Vagina (tissue), 2 donors: ENCODE measurements at regions not wholly inside any gene's neighbourhood (a gene's known extent, or its start where the extent isn't known, plus 50 kb on each side); places are given as distances from the start of the nearest gene placed in this dataset.

Source experiments
- POLR2A ChIP-seq, 2 donors: fragments of 450-650 bp; IDR thresholded peaks; one replicate each; pipeline ENCODE4 v1.6.1; 2017; ENCODE audit warnings: antibody characterized with exemption in 2 of 2, mild to moderate bottlenecking in 2 of 2, moderate library complexity in 2 of 2
- TF ChIP-seq, protein P1 (sequence below), 3 experiments: fragments of 450-650 bp in 2 of 3; fragments of 200-600 bp in 1 of 3; sonication (generic) in 1 of 3; IDR thresholded peaks; one replicate each; pipeline ENCODE4 v1.5.1; 2017 to 2019; ENCODE audit warnings: antibody characterized with exemption in 3 of 3, mild to moderate bottlenecking in 2 of 3, moderate library complexity in 2 of 3

GRCh38 chr1:193413376-193413775 is 227.0 kb upstream of the B3GALT2 start:
- TF ChIP-seq, protein P1, sequence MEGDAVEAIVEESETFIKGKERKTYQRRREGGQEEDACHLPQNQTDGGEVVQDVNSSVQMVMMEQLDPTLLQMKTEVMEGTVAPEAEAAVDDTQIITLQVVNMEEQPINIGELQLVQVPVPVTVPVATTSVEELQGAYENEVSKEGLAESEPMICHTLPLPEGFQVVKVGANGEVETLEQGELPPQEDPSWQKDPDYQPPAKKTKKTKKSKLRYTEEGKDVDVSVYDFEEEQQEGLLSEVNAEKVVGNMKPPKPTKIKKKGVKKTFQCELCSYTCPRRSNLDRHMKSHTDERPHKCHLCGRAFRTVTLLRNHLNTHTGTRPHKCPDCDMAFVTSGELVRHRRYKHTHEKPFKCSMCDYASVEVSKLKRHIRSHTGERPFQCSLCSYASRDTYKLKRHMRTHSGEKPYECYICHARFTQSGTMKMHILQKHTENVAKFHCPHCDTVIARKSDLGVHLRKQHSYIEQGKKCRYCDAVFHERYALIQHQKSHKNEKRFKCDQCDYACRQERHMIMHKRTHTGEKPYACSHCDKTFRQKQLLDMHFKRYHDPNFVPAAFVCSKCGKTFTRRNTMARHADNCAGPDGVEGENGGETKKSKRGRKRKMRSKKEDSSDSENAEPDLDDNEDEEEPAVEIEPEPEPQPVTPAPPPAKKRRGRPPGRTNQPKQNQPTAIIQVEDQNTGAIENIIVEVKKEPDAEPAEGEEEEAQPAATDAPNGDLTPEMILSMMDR (IDR thresholded peaks at IDR 0.05) = no peak
- TF ChIP-seq POLR2A (IDR thresholded peaks at IDR 0.05) = no peak
